ENCODE measurements at regions not wholly inside any gene's neighbourhood (a gene's known extent, or its start where the extent isn't known, plus 50 kb on each side); places are given as distances from the start of the nearest gene placed in this dataset.

DNA sequence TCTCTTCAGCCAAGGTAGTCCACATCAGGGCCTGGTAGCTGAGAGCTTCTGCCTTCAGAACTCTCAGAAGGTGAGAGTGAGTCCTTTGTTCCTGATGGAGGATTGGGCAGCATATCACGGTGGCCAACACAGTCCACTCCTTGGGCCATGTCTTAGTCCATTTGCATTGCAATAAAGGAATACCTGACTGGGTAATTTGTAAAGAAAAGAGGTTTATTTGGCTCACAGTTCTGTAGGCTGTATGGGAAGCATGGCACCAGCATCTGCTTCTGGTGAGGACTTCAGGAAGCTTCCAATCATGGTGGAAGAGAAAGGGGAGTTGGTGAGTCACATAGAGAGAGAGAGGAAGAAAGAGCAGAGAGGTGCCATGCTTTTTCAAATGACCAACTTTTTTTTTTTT lies 98.8 kb downstream of the ADCYAP1 start:
- Histone ChIP-seq H3K36me3 (ENCODE audit: control insufficient read depth, insufficient read depth, low read length) (no peaks in the 10 kb centered on the region), H3K27me3 (ENCODE audit: control insufficient read depth, insufficient read depth, low read length) (no peaks in the 10 kb centered on the region), H3K4me3 (ENCODE audit: low read depth, low read length) (no peak overlapping the region)
- ChIA-PET POLR2A (no interaction called here), CTCF (no interaction called here)
- no peak for DNase-seq (ENCODE audit: low read depth)
- TF ChIP-seq, protein P1, sequence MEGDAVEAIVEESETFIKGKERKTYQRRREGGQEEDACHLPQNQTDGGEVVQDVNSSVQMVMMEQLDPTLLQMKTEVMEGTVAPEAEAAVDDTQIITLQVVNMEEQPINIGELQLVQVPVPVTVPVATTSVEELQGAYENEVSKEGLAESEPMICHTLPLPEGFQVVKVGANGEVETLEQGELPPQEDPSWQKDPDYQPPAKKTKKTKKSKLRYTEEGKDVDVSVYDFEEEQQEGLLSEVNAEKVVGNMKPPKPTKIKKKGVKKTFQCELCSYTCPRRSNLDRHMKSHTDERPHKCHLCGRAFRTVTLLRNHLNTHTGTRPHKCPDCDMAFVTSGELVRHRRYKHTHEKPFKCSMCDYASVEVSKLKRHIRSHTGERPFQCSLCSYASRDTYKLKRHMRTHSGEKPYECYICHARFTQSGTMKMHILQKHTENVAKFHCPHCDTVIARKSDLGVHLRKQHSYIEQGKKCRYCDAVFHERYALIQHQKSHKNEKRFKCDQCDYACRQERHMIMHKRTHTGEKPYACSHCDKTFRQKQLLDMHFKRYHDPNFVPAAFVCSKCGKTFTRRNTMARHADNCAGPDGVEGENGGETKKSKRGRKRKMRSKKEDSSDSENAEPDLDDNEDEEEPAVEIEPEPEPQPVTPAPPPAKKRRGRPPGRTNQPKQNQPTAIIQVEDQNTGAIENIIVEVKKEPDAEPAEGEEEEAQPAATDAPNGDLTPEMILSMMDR (IDR thresholded peaks at IDR 0.05; ENCODE audit: insufficient read depth, low read depth, low read length) = no peak

DNA sequence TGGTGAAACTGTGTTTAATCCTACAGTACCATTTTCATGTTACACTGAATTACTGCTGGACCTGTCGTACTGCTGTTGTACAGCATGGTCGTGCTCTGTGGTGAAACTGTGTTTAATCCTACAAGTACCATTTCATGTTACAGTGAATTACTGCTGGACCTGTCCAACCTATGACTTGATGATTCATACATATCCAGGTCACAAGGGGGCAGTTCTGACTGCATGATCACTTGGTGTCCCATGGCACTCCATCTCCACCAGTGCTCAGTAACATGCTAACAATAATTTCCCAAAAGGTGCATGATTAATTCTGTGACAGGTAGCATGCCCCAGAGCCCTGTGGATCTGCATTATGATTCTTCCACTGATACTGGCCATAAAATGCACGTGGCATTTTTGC lies 101.6 kb downstream of the ADCYAP1 start:
- ChIA-PET CTCF (interaction anchor here (0.9 kb wide), 1 partner anchor 18 kb away, joined by 3 read pairs; no protein-coding TSS in a partner anchor), POLR2A (no interaction called here)
- TF ChIP-seq, protein P1 (IDR thresholded peaks at IDR 0.05; ENCODE audit: insufficient read depth, low read depth, low read length) = no peak
- no peak for DNase-seq (ENCODE audit: low read depth)
- no peak overlapping the region for H3K4me3 ChIP-seq (ENCODE audit: low read depth, low read length)
- H3K36me3 ChIP-seq (ENCODE audit: control insufficient read depth, insufficient read depth, low read length) = no peaks in the 10 kb centered on the region
- no peaks in the 10 kb centered on the region for H3K27me3 ChIP-seq (ENCODE audit: control insufficient read depth, insufficient read depth, low read length)

DNA sequence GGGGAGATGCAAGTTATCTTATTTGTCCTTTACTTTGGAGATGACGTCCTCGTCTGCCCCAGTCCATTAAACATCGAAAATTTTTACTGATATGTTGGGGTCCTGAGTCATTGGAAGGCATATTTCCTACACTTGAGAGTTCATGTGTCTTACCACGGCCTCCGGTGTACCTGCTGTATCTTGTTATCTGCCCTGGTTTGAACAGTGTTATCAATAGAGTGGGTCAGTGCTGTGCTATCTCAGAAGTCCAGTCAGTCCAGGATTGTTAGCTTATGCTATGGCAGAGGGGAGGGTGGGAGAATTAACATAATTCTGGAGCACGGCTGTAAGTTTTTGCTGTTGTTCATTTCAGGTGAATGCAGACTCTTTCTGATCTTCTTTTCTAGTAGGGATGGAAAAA lies 102.3 kb downstream of the ADCYAP1 start:
- TF ChIP-seq, protein P1 (IDR thresholded peaks at IDR 0.05; ENCODE audit: insufficient read depth, low read depth, low read length) = no peak
- no peak overlapping the region for H3K4me3 ChIP-seq (ENCODE audit: low read depth, low read length)
- DNase-seq (ENCODE audit: low read depth) = no peak
- no peaks in the 10 kb centered on the region for H3K27me3 ChIP-seq (ENCODE audit: control insufficient read depth, insufficient read depth, low read length)
- ChIA-PET CTCF (no interaction called here), POLR2A (no interaction called here)
- H3K36me3 ChIP-seq (ENCODE audit: control insufficient read depth, insufficient read depth, low read length) = no peaks in the 10 kb centered on the region

DNA sequence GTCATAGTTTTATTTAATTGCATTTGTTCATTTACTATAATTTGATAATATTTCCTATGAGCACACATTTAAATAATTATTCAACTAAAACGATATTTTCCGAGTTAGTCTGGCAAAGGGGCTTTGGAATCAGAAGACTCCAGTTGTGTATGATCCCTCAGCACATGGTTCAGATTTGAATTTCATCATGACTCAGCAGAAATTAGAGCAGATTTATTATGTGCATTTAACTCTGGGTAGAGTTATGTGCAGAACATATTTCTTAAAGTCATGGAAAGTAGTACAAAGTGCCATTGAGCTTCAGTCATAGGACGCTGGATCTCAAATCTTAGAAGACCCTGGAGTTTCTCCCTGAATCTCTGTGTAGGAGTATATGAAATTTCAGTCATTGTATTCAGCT lies 106.7 kb downstream of the ADCYAP1 start:
- H3K4me3 ChIP-seq (ENCODE audit: low read depth, low read length) = no peak overlapping the region
- no peaks in the 10 kb centered on the region for H3K36me3 ChIP-seq (ENCODE audit: control insufficient read depth, insufficient read depth, low read length)
- TF ChIP-seq, protein P1 (IDR thresholded peaks at IDR 0.05; ENCODE audit: insufficient read depth, low read depth, low read length) = no peak
- CTCF ChIA-PET = no interaction called here
- H3K27me3 ChIP-seq (ENCODE audit: control insufficient read depth, insufficient read depth, low read length) = no peaks in the 10 kb centered on the region
- DNase-seq (ENCODE audit: low read depth) = no peak
- POLR2A ChIA-PET = no interaction called here

DNA sequence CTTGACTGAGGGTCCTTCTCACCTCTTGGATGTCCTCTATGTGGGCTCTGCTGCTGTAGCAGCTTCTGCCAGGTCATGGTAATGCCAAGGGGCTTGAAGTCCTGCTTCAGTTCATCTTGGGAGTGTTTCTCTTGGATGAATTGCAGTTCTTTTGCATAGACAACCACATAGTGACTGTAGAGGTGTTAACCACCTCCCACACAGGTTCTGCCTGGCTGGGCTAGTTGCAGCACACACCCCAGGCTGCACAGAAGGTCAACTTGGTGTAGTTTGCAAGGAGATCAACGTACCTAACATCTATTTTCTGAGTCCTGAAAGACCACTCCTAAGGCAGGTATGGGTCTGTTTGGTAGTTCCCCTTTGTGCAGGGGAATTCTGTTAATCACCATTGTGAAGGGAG lies 108.1 kb downstream of the ADCYAP1 start:
- ChIA-PET CTCF (no interaction called here), POLR2A (no interaction called here)
- TF ChIP-seq, protein P1 (IDR thresholded peaks at IDR 0.05; ENCODE audit: insufficient read depth, low read depth, low read length) = no peak
- Histone ChIP-seq H3K4me3 (ENCODE audit: low read depth, low read length) (no peak overlapping the region), H3K36me3 (ENCODE audit: control insufficient read depth, insufficient read depth, low read length) (no peaks in the 10 kb centered on the region), H3K27me3 (ENCODE audit: control insufficient read depth, insufficient read depth, low read length) (no peaks in the 10 kb centered on the region)
- no peak for DNase-seq (ENCODE audit: low read depth)

Data from BJ (cell line).